GM18951 (cell line): ENCODE measurements at regions not wholly inside any gene's neighbourhood (a gene's known extent, or its start where the extent isn't known, plus 50 kb on each side); places are given as distances from the start of the nearest gene placed in this dataset.

Experiments used
- POLR2A ChIP-seq: IDR thresholded peaks from 4 replicates; pipeline ENCODE4 v1.6.1; 2011; ENCODE audit warnings: mild to moderate bottlenecking; ENCODE audit not compliant: insufficient read length, insufficient read depth; ENCODE audit errors: extremely low read depth
- in situ Hi-C: fragments of 300-500 bp; cut with MboI; formaldehyde crosslinking; loops from one replicate; pipeline ENCODE4 v1.12.0; 2022; ENCODE audit warnings: low sequenced_read_pairs, mixed read lengths, inconsistent platforms; ENCODE audit not compliant: unreplicated experiment

GRCh38 chr6:138030872-138031271 is 76.3 kb downstream of the PERP start:
- TF ChIP-seq POLR2A, result no peak
- in situ Hi-C loops, result no loop called here

- in situ Hi-C loops, result no loop called here
- no peak for TF ChIP-seq POLR2A
Measured at GRCh38 chr6:138031417-138031816, 75.8 kb downstream of the PERP start.

DNA sequence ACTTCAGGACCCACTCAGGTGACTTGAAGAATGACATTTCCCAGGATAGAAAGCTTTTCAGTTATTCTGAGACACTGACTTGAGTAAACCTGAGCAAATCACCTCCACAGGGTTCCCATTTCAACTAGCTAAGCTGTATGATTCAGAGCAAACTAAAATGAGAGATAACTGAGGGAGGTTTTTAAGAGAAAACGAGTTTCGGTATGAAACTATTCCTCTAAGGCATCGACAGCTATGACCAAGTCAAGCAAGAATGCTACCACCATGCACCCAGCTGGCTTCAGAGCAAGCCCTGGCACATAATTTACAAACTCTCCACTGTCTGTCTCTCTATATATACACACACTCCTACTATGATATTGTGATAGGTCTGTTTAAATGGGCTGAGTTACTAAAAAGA is 75.4 kb downstream of the PERP start:
- in situ Hi-C loops, result no loop called here
- no peak for TF ChIP-seq POLR2A

- in situ Hi-C loops, result no loop called here
- TF ChIP-seq POLR2A, result no peak
Measured at GRCh38 chr6:138032571-138032970, 74.6 kb downstream of the PERP start.

GRCh38 chr6:138034229-138034628 is 73.0 kb downstream of the PERP start:
- in situ Hi-C loops, result no loop called here
- TF ChIP-seq POLR2A, result no peak

GRCh38 chr6:138035070-138035469 is 72.1 kb downstream of the PERP start:
- TF ChIP-seq POLR2A, result no peak
- in situ Hi-C loops, result no loop called here

GRCh38 chr6:138036111-138036510 is 71.1 kb downstream of the PERP start:
- TF ChIP-seq POLR2A, result no peak
- in situ Hi-C loops, result no loop called here

GRCh38 chr6:138037009-138037504 is 70.2 kb downstream of the PERP start:
- in situ Hi-C loops, result no loop called here
- no peak for TF ChIP-seq POLR2A

DNA sequence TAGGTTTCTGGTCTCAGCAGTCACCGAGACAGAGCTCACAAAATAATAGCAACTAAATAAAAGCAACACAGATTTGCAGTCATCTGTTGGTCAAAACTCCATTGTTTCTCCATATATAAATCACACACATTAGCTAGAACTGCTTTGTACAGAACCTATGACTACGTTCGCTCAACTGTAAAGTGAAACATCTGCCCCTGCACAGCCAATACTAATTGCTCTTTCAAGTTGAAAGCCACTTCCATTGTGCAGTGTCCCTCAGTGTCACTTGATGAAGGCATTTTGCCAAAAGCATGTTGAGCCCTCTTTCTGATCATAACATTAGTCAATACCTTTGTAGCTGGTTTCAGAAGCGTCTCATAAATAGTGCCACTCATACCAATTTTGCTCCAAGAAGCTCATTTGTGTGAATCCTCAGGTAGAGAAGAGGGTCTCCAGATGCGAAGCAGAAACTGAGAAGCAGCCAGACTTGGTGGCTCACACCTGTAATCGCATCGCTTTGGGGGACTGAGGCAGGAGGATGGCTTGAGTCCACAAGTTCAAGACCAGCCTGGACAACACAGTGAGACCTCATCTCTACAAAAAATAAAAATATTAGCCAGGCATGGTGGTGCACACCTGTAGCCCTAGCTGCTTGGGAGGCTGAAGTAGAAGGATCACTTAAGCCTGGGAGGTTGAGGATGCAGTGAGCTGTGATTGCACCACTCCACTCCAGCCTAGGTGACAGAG is 68.9 kb downstream of the PERP start:
- in situ Hi-C loops, result no loop called here
- TF ChIP-seq POLR2A, result no peak
